HG02885 (cell line): ENCODE measurements at regions not wholly inside any gene's neighbourhood (a gene's known extent, or its start where the extent isn't known, plus 50 kb on each side); places are given as distances from the start of the nearest gene placed in this dataset.
"Not testable (repeated sequence)": the region's sequence is repeated elsewhere in the genome, so short reads cannot be mapped to it uniquely, and the experiment has no call there.

Source experiments
- ATAC-seq: cut with Tn5 transposase; IDR thresholded peaks from one replicate; pipeline ENCODE4 v1.9.1; 2021; ENCODE audit warnings: mild to moderate bottlenecking; ENCODE audit not compliant: unreplicated experiment, poor library complexity

DNA sequence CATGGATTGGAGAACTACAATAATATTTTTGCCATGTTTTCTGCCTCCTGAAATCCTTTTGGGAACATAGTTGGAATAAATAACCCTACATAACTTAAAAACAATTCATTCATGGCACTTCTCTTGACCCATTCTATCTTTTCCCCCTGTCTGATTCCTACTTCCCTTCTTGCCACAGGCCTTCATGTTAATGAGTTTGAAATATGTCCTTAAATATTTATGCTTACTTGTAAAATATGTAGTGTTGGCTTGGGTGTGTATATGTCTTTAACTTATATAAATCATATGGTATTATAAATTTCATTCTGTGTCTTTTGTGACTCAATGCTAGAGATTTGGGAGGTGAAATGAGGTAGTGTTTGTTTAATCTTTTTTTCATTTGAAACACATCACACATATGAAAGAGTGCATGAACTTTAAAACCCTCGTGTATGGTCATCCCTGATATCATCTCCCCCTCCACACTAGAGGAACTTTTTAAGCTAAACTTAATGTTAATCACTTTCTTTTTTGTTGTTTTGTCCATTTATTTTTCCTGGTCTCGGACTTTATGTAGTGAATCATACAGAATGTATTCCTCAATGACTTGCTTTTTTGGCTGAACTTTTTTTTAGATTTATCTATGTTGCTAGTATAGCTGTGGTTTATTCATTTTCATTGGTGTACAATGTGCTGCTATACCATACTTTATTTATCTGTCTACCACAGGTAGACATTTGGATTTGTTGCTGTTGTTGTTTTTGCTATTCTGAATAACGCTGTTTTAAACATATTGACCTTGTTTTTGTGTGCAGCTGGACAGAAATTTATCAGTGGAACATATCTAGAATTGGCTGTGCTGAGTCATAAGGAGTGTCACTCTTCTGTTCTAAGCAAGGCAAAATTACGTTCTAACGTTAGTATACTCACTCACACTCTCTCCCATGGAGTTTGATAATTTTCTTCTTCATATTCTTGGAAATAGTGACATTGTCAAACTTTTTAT, 441.6 kb downstream of the PLPP3 start:
- no peak for ATAC-seq

DNA sequence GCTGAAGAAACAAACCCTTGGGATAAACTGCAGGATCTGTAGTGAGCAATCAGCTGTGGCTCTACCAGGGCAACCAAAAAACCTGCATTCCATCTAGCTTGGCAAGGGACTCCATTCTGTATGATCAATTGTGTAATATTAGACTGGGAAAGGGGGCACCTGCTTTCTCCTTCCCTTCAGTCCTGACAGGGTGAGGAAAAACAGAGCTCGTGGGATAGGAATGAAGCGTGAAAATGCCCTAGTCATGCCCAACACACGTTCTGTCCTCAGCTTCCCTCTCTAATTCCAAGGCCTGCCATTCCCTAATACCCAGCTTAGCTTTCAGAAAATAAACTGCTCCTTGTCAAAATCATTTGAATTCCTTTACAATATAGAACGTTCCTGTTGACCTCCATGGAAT, 442.3 kb downstream of the PLPP3 start:
- no peak for ATAC-seq

DNA sequence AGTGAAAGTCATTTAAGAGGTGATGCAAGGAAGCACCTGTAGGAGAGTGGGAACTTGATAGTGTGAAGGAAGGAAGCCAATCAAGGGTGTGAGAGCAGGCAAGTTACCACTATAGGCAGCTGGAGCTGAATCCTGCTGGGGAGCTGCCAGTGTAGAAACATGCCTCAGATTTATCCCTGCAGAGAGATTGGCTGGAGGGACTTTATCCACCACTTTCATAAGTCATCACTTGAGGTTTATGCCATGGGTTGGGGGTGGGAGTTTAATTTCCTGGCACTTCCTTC, 443.6 kb downstream of the PLPP3 start:
- ATAC-seq = peak; percentile 27

DNA sequence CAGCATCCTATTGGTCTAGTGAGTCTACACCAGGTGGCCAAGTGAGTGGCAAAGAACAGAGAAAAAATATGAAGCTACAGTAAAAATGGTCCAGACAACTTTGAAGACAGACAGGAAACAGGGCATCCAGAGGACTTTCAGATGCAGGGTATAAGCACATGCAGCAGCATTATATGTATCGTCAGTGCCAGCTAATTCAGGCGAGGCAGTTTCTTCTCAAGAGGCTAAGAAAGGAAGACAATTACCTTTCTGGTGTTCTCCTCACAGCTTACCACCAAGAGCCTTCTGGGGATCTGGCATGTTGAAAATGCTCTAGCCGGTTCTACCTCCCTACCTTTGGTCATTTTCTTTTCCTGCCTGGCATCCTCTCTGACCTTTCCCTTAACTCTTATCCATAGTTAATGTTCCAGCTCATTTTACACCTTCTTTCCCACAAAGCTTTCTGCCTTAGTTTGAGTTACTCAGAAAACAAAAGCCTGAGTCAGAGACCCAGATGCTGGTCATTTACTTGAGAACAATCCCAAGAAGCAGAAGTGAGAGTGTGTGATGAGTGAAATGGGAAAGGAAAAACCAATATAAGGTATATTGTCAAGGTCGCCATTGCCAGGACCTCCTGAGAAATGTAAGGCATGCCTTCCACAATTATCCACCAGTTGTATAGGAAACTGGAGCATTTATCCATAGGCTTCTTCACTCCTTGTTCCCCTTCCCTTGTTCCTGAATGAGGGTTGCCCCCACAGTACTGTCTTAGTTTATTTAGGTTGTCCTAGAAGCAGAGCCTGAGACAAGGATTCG, 444.1 kb downstream of the PLPP3 start:
- ATAC-seq = peak; percentile 72

DNA sequence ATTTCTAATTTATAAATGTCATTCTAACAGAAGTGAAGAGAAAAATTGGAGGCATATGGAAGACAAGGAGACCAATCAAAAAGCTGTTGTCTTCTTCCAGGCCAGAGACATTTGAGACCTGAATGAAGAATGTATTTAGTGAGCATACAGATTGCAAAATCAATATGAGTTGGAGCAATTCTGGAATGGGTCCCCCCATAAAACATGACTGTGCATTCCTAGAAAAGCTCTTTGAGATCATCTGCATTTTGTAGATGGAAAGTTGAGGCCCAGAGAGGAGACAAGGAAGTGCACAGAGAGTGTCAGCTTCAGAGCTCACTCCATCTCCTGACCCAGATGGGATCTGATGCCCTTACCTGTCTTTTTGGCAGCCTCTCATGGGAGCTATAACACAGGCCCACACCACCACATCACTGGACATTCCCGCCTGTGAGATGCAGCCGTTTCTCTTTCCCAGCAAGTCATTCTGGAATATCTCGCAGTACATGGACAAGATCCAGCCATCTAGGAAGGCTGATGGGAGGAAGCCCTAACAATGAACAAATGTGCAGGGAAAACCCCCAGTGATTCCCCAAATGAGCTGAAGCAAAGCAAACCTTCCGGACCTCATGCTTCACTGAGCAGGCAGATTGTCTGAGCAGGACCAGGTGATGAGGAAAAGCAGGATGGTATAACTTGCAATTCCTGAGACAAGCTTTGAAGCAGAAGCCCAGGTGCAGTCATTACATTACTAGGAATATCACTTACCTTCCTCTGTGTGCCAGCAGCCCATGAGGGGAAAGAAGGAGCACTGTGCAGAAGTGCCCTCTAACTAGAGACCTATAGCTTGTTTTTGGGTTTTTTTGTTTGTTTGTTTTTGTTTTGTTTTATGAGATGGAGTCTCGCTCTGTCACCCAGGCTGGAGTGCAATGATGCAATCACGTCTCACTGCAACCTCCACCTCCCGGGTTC, 445.6 kb downstream of the PLPP3 start:
- peak; percentile 57 for ATAC-seq

DNA sequence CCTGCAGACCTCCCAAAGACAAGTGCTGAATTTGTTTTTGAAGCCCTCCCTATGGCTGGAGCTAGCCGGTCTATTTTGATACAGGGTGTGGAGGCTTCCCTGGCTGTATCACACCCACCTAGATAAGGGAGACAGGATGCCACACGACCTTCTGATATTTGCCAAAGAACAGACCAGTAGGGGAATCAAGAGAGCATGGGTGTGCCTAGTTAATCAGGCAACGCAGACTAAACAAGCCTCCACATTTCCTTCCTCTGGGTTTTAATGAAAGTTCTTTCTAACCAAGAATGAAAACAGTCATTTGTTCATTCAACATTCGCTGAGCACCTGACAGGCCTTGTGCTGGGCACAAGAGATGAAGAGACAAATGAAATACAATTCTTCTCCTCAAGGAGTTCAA, 446.8 kb downstream of the PLPP3 start:
- ATAC-seq = no peak

DNA sequence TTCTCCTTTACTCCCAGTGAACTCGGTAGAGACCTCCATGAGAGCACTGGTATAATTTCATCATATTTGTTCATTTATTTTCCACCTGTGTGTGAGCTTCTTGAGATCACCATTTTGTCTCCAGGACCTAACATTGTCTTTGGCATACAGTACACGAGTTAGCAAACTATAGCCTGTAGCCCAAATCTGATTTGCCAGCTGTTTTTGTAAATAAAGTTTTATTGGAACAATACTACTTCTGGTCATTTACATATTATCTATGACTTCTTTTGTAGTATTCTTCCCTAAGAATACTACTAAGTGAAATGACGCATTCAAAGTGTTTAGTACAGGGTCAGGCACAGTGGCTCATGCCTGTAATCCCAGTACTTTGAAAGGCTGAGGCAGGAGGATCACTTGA, 449.5 kb downstream of the PLPP3 start:
- ATAC-seq = no peak

DNA sequence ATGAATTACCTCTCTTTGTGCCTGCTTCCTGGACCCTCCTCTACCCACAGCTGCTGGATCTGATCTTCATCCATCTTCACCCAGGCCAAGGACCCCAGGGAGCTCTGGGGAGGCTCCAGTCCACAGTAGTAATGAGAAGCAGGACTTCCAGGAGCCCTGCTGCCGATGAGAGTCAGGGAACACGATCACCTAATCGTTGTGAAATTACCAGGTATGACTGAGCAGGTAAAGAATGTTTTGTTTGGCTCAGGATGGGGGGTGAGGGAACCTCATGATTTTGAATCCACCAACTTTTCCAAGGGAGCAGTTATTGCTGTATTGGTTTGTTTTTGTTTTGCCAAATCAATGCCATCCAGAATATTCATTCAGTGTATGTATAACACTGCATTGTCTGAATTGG, 454.0 kb downstream of the PLPP3 start:
- ATAC-seq = no peak

DNA sequence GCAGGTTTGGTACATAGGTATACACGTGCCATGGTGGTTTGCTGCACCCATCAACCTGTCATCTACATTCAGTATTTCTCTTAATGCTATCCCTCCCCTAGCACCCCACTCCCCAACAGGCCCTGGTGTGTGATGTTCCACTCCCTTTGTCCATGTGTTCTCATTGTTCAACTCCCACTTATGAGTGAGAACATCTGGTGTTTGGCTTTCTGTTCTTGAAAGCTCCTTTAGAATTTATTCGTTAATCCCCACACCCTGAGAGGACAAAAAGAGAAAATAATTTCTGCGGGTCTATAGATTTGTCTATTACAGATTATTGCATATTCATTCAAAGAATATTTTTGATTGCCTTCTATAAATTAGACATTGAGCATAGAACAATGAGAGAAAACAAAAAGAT, 455.5 kb downstream of the PLPP3 start:
- ATAC-seq = no peak

DNA sequence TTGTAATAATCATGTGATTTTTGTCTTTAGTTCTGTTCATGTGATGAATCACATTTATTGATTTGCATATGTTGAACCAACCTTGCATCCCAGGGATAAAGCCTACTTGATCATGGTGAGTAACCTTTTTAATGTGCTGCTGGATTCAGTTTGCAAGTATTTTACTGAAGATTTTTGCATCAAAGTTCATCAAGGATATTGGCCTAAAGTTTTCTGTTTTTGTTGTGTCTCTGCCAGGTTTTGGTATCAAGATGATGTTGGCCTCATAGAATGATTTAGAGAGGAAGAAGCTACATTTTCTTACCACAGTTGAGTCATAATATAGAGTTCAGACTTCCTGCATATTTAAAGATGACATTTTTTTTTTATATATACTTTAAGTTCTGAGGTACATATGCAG, 455.9 kb downstream of the PLPP3 start:
- no peak for ATAC-seq

DNA sequence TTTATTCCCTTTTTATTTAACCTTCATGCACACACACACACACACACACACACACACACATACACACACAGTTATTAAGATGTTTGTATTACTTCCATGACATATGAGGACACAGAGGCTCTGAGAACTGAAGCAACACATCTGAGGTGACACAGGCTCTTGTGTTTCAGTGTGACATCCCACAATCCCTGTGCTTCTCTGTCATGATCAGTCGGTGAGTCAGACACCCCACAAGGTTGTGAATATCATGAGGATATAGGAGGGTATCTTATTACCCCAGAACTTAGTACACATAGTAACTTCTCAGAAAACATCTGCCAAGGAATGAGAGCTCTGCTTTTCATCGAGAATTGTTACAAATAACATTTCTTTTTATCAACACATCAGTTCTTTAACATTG, 459.3 kb downstream of the PLPP3 start:
- no peak for ATAC-seq

DNA sequence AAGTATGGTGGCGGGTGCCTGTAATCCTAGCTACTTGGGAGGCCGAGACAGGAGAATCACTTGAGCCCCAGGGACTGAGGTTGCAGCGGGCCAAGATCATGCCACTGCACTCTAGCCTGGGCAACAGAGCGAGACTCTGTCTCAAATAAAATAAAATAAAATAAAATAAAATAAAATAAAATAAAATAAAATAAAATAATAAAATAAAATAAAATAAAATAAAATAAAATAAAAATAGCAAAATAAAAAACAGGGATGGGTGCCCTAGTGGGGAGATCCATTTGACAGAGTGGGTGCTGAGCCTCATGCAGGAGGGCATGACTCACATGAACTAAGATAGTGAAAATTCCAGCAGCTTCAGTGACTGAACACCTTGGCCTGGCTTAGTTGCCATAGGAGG, 460.7 kb downstream of the PLPP3 start:
- ATAC-seq = not testable (repeated sequence)

DNA sequence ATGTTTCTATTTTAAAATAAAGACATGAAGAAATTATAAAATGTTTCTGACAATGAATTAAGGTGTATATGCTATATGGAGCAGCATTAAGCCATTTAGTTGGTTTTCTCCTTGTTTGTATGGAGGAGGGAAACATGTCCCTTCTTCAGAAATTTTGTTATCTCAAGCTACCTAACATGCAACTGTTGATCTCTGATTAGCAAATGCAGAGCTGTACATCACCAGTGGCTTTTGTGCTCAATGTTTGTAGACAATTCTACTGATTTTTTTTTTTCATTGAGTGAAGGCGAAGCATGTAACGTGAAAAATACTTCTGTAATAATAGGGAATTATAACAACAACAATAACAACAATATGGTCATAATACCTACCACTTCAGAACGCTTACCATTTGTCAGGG, 463.7 kb downstream of the PLPP3 start:
- ATAC-seq = no peak

DNA sequence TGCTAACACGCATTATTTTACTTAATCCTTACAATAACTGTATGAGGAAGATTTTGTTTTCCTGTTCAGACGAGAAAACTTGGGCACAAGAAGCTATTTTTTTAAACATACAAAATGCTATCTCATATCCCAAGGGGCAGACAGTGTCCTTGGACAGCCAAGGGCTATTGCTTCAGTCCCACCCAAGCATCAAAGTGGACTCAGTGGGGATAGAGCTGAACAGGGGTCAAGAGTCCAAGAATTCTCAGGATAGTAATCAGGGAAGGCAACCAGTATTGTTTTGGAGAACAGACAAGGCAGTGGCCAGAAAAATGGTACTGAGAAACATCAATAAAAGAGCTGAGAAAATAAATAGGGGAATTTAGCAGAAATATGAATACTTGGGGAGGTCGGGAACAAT, 465.7 kb downstream of the PLPP3 start:
- ATAC-seq = no peak

DNA sequence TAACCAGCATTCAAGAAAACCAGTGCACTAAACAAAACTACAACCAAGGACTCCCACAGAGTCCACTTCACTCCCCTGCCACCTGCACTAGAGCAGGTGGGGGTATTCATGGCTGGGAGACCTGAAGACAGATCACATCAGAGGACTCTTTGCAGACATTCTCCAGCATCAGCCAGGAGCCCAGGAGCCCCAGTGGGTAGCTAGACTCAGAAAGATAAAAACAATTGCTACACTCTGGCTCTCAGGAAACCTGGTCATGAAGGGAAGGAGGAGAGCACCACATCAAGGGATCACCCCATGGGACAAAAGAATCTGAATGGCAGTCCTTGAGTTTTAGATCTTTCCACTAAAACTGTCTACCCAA, 472.1 kb downstream of the PLPP3 start:
- no peak for ATAC-seq

DNA sequence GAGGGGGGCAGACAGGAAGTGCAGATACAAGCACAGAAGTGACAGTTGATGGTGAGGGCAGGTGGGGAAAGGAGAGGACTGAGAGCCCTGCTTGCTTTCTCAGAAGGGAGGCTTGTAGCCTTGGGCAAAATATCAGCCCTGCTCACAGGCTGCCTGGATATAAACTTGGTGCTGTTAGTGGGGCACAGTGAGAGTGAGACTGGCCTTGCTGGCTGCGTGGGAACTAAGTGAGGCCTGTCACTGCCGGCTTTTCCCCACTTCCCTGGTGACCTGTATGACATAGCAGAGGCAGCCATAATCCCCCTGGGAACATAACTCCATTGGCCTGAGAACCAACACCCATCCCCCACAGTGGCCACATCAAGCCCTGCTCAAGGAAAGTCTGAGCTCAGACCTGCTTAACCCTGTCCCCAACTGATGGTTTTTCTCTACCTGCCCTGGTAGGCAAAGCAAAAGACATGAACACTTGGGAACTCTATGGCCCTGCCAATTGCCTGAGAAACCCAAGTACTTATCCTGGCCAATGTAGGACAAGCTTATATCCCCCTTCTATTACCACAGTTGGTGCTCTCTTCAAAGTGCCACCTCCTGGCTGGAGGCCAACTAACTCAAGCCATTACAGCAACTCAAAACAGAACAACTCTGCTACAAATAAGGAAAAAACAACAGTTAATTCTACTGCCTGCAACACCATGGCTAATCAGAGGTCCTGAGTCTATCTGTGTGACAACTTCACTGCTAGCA, 472.7 kb downstream of the PLPP3 start:
- ATAC-seq = no peak

DNA sequence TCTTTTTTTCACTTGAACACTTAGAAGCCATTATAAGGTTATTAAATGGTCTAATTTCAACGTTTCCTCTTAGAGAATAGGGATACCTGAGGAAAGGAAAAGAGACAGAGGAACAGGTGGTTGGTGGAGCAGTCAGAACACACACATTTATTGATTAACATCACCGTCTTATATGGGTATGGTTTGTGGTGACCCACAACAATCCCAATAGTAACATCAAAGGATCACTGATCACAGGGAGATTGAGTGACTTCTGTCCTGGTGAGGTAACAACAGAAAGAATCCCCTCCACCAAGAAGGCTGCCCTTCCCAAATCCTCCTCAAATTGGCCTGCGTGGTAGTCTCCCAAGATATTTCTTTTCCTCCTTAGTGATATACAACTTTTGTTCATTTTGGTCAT, 474.0 kb downstream of the PLPP3 start:
- no peak for ATAC-seq

DNA sequence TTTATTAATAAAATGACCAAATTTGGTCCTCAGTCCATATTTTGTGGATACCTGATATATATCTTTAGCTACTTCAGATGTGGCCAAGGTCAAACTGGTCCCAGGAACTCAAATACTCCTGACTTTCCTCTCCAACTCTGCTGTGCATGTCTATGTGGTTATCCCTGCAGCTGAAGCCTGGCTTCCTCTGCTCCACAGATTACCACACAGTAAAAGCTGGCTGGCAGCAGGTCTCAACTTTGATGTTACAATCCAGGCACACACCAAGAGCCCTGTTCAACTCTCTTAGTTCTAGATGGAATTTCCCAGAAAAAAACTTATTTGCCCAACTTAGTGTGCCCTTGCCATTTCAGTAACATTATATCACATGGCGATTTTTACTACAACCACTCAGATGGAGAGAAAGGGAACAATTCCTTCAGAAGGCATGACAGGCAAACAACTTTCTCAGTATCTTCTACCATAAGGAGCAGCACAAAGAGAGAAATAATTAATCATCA, 479.5 kb downstream of the PLPP3 start:
- no peak for ATAC-seq

DNA sequence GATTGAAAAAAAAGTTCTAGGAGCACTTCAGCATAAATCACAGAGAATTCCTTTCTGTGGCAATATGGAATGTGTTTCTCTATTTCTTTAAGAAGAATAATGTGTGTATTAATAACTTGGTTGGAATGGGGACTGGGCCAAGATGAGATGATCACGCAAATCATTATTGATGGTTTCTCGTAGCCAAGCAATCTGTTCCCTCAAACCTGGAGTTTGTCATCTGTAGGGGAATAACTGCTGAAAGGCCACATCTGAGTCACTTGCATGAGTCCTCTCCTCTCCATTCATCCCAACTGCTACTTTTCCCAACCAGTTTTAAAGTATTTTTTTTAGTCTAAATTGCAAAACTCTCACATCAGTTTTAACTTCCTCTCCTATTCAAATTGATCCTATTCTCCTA, 480.4 kb downstream of the PLPP3 start:
- ATAC-seq = no peak

DNA sequence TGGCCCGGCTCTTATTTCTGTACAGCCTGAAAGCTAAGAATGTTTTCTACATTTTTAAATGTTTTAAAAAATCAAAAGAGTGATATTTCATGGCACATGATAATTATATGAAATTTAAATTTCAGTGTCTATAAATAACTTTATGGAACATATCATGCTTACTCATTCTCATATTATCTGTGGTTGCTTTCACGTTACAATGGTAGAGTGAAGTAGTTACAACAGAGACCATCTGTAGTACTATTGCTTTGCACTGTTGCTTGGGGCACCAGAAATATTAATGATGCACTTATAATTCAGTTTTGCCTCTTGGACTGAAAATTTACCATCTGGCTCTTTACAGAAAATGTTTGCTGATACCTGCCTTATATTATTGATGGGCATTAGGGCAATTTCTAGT, 481.6 kb downstream of the PLPP3 start:
- ATAC-seq = no peak
